ENCODE measurements at regions not wholly inside any gene's neighbourhood (a gene's known extent, or its start where the extent isn't known, plus 50 kb on each side); places are given as distances from the start of the nearest gene placed in this dataset.

DNA sequence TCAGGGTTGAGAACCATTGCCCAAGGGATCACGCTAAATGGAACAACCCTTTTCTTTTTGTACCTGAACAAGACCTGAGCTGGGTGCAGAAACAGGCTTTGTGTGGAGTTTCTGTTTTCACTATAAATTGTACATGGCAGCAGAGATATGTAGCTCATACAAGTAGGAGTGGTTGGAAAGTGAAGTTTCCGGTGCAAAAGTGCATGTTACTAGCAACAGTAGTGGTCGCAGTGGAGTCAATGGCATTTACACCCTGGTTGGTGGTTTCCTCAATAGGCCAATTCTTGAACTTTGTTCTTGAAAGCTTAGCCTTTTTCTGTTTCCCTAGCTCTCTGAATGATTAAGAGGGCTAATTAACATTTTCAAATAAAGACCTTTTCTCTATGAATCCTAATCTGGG, 170.7 kb downstream of the NEBL start:
- no peak for DNase-seq

DNA sequence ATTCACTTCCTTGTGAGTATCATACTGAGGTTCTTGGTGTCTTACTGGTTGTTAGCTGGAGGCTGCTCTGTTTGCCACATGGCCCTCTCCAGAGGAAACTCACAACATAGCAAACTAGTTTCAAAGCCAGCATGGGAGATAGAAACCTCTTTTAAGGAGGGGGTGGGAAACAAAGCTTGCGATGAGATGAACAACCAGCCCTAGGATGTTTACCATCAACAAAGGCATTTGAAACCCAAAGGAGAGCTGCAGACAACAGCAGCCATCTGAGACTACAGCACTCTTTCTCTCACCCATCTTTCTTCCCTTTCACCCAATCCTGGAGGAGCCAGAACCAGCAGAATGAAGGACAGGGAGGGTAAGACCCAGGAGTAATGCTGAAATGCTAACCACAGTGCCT, 182.1 kb downstream of the NEBL start:
- DNase-seq, result no peak

- DNase-seq, result no peak
Measured at GRCh38 chr10:20714518-20714917, 182.6 kb downstream of the NEBL start.

GRCh38 chr10:20713420-20713819, 183.7 kb downstream of the NEBL start:
- no peak for DNase-seq

DNA sequence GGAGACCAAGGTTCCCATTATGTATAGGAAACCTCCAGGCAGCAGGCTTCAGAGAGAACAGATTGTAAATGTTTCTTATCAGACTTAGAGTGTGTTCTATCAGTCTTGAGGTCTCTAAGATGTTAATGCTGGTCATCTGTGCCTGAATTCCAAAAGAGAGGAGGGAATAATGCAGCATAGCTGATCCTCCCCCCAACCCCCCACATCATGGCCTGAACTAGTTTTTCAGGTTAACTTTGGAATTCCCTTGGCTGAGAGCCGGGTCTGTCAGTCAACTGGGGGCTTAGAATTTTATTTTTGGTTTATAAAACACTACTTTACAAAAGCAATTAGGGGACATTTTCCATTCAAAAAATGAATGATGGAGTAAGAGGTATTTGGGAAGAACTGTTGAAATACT, 184.3 kb downstream of the NEBL start:
- no peak for DNase-seq

GRCh38 chr10:20709708-20710107, 187.4 kb downstream of the NEBL start:
- no peak for DNase-seq

- DNase-seq, result no peak
Measured at GRCh38 chr10:20708305-20708704, 188.8 kb downstream of the NEBL start.

GRCh38 chr10:20707251-20707650, 189.9 kb downstream of the NEBL start:
- DNase-seq, result peak; percentile 29

- no peak for DNase-seq
Measured at GRCh38 chr10:20698837-20699236, 198.3 kb downstream of the NEBL start.

DNA sequence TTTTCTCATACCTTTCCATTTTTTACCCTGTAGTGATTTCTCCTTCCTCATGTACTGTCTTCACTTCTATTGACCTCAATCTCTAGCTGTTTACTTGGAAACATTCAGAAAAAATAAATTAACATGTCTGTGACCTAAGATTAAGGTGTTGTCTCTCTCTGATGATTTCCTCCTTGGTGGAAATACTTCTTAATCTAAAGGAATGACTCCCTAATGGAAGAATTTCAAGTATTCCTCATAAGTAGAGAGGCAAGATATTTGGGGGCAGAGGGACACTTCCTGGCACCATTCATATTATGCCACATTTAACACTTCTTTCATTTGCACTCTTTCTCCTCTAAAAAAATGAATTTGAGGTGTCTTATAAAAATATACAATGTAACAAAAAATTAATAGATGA, 202.8 kb downstream of the NEBL start:
- DNase-seq, result no peak

GRCh38 chr10:20688797-20689544, 208.1 kb downstream of the NEBL start:
- no peak for DNase-seq

DNA sequence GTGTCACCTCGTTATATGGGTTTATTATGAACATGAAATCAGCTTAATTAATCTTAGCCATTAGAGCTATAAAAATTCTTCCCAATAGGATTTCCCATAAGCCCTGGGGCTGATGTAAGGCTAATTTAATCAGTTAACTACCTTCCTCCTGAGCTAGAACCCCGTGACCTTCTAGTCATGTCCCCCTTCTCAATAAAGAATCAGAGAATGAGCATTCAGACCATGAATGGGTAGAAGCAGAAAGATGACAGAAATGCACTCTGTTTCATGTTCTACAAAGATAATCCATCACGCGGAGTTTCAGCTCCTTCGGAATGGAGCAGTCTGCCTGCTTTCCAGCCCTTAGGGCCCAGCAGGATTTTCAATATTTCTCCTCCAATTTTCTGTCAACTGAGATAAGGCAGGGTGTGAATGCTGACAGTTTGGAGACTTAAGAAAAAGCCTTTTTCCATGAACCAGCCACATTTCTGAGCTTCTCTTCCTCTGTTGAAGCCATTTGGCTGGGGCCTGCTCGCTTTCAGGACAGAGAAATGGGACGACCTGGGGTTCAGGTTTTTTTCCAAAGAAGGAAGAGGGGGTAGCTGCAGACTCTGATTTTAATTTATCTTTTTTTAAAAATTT, 211.0 kb downstream of the NEBL start:
- no peak for DNase-seq

DNA sequence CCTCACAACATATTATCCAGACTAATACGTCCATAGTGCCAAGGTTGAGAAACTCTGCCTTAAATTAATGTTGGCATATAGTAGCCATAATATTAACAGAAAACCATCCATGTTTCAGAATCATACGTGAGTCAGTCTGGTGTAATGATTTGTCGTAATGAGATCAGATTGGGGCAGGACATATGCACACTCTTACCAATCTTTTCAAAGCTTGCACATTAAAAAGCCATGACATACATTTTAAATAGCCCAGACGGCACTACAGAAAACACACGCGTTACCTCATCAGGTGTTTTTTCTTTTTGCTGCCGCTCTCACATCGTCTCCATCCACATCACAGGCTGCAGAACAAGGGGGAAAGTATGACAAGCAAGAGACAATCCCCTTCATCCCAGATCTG, 211.6 kb downstream of the NEBL start:
- no peak for DNase-seq

GRCh38 chr10:20683345-20683744, 213.8 kb downstream of the NEBL start:
- no peak for DNase-seq

DNA sequence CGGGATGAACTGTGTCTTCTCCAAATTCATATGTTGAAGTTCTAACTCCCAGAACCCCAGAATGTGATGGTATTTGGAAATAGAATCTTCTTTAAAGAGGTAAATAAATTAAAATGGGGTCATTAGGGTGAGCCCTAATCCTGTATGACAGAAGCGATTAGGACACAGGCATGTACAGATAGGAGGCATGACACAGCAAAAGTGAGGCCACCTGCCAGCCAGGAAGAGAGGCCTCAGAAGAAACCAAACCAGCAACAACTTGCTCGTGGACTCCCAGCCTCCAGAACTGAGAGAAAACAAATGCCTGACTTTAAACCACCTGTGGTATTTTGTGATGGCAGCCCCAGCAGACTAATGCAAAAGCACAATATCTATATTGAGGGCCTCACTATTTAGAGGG, 214.3 kb downstream of the NEBL start:
- DNase-seq, result no peak

GRCh38 chr10:20677340-20677739, 219.8 kb downstream of the NEBL start:
- no peak for DNase-seq

DNA sequence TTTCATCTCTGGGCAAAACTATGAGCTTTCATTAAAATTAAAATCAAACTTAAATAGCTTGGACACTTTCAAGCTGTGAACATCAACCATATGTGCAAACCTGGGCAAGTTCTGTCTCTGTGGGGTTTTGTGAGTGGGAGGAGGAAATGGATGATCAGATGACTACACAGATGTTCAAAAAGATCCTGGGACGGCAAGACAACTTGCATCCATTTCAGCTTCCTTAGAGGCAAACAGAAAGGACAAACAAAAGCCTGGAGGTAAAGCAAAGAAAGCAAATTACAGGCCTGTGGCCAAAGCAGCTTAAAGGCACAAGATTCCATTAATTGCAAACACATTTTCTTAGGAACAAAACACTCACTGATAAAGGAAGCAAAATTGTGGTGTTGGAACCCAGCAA, 222.2 kb downstream of the NEBL start:
- DNase-seq, result no peak

GRCh38 chr10:20673175-20673574, 223.9 kb downstream of the NEBL start:
- DNase-seq, result no peak

- DNase-seq, result no peak
Measured at GRCh38 chr10:20672741-20673140, 224.4 kb downstream of the NEBL start.

DNA sequence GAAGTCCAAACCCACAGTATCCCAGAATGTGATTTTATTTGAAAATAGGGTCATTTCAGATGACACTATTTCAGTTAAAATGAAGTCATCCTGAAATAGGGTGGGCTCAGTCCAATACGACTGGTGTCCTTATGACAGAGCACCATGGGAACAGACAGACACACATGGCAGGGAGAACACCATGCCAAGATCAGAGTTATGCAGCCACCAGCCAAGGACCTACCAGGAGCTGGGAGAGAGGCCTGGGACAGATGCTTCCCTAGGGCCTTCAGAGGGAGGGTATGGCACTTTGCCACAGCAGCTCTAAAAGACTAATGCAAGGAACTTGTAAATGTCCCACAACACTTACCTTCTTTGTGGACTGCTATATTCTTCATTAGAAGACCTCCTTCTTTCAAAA, 226.5 kb downstream of the NEBL start:
- DNase-seq, result no peak

GRCh38 chr10:20668985-20669384, 228.1 kb downstream of the NEBL start:
- DNase-seq, result no peak

GRCh38 chr10:20662742-20663141, 234.4 kb downstream of the NEBL start:
- no peak for DNase-seq

DNA sequence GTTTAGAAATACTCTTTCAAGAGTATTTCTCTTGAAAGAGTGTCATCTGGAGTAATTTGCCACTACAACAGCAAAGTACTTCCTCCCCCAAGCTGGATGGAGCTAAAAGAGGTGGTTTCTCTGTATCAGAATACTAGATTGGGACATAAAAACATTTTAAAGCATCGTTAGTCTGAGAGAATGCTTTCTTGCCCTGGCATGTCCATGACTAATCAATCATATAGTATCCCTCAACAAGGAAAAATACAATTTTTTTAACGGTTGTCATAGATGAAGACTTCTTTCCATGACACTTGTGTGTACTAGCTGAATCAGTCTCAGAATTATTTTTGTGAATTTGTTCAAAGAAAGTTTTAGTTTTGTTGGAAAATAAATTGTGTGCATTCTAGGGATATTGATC, 237.9 kb downstream of the NEBL start:
- DNase-seq, result no peak

DNA sequence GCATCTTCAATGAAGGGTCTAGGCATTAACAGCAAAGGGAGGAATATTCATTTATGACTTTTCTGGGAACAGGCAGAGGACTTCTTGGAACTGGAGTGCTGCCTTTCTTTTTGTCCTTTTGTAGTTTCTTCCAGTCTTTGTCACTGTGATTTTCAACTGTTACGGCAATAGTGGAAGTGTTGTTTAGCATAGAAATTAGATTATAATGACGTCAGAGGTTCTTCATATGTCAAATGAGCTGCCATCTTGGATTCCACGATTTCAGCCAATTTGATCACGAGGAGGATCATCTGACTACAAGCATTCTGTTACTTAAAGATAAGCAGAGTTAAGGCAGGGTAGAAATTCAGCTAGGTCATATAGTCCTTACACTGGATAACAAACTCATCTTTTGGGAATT, 239.0 kb downstream of the NEBL start:
- DNase-seq, result no peak

- no peak for DNase-seq
Measured at GRCh38 chr10:20656886-20657285, 240.2 kb downstream of the NEBL start.

Measured in retina (tissue), 1 donor.